CD4-positive, CD25-positive, alpha-beta regulatory T cell (primary cell): ENCODE measurements at regions not wholly inside any gene's neighbourhood (a gene's known extent, or its start where the extent isn't known, plus 50 kb on each side); places are given as distances from the start of the nearest gene placed in this dataset.

Source experiments
- ATAC-seq, 2 donors: fragments of 150-1000 bp; cut with Tn5 transposase; one replicate each; pipeline ENCODE4 v1.10.0; 2021; ENCODE audit warnings: low read depth in 2 of 2, moderate number of reproducible peaks in 2 of 2, moderate library complexity in 1 of 2
- DNase-seq, 3 donors: peaks; one replicate each; pipeline versions ENCODE4 v3.0.0 to v3.0.0-alpha.2; 2012 to 2022; ENCODE audit warnings: mixed read lengths in 1 of 3
- H3K27ac ChIP-seq: one replicate; pipeline ENCODE4 v1.7.0; 2013; ENCODE audit warnings: mild to moderate bottlenecking, low read length; ENCODE audit not compliant: insufficient read depth, poor library complexity, severe bottlenecking
- H3K27me3 ChIP-seq: one replicate; pipeline ENCODE4 v1.7.0; 2013; ENCODE audit warnings: low read length; ENCODE audit not compliant: control insufficient read depth, insufficient read depth
- H3K36me3 ChIP-seq: one replicate; pipeline ENCODE4 v1.7.0; 2013; ENCODE audit warnings: mild to moderate bottlenecking, low read length, moderate library complexity; ENCODE audit not compliant: control insufficient read depth, insufficient read depth
- H3K4me1 ChIP-seq: 2 replicates; pipeline ENCODE4 v1.7.0; 2013; ENCODE audit warnings: mild to moderate bottlenecking, low read length; ENCODE audit not compliant: insufficient read depth, control insufficient read depth, poor library complexity, severe bottlenecking
- H3K4me3 ChIP-seq: one replicate; pipeline ENCODE4 v1.7.0; 2013; ENCODE audit warnings: low read depth, mild to moderate bottlenecking, low read length, moderate library complexity
- H3K9me3 ChIP-seq, 2 experiments: 1 replicate in 1 of 2; 2 replicates in 1 of 2; pipeline ENCODE4 v1.7.0; 2013; ENCODE audit warnings: low read length in 2 of 2, mild to moderate bottlenecking in 1 of 2, moderate library complexity in 1 of 2; ENCODE audit not compliant: control insufficient read depth in 2 of 2
- H3K27ac Mint-ChIP-seq, 3 donors: one replicate each; pipeline ENCODE4 v1.8.0; 2020 to 2022; ENCODE audit warnings: mild to moderate bottlenecking in 3 of 3, mixed read lengths in 3 of 3, moderate library complexity in 2 of 3
- H3K27me3 Mint-ChIP-seq: one replicate; pipeline ENCODE4 v1.8.0; 2022; ENCODE audit warnings: mild to moderate bottlenecking, mixed read lengths
- H3K36me3 Mint-ChIP-seq: one replicate; pipeline ENCODE4 v1.8.0; 2020; ENCODE audit warnings: mixed read lengths
- H3K4me1 Mint-ChIP-seq, 4 donors: one replicate each; pipeline ENCODE4 v1.8.0; 2020 to 2022; ENCODE audit warnings: mixed read lengths in 4 of 4, mild to moderate bottlenecking in 1 of 4
- H3K4me3 Mint-ChIP-seq, 4 donors: one replicate each; pipeline ENCODE4 v1.8.0; 2020 to 2022; ENCODE audit warnings: mild to moderate bottlenecking in 4 of 4, mixed read lengths in 4 of 4, moderate library complexity in 3 of 4
- H3K9me3 Mint-ChIP-seq, 7 donors: one replicate each; pipeline ENCODE4 v1.8.0; 2020 to 2022; ENCODE audit warnings: mixed read lengths in 7 of 7, mild to moderate bottlenecking in 3 of 7, moderate library complexity in 2 of 7

DNA sequence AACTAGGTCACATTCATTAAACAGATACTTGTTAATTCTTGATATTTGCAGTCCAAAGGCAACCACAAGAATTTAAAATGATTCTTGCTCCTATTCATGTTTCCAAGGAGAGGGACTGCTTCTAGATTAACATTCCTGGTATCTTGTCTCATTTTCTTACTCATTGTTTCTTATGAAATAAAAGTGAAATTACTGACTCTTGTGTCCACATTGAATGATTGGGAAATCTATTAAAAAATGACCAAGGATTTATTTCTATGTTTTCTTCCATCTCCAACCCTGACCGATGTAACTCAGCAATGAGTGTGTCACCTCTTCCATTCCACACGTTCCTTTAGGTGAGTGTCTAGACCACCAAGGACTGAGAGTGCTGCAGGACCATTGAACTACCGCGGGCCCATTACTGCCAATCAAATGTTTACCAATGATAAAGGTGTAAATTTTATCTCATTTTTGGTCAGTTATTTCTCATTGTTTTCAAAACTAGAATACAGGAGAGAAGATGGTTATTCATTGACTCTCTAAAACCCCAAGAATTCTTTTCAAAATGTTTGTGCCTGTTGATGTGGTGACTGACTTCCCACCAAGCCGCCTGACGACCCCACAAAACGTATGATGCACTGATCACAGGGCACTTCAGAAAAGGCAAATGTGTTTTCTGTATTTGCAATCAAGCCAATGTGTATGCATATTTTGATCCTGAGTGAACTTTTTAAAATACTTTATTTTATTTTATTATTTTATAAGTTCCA is 414.6 kb upstream of the PTBP2 start:
- H3K4me3 ChIP-seq, result no peak overlapping the region
- Mint-ChIP-seq H3K4me1 (no peaks in the 10 kb centered on the region), H3K9me3 (peaks cover 0 to 6% (median 0%) of the 10 kb centered on the region in 7 donors), H3K4me3 (no peak overlapping the region), H3K36me3 (no peaks in the 10 kb centered on the region), H3K27me3 (no peaks in the 10 kb centered on the region), H3K27ac (no peak overlapping the region)
- H3K4me1 ChIP-seq, result no peaks in the 10 kb centered on the region
- no peaks in the 10 kb centered on the region for H3K9me3 ChIP-seq
- no peak for ATAC-seq
- no peaks in the 10 kb centered on the region for H3K36me3 ChIP-seq
- H3K27ac ChIP-seq, result no peak overlapping the region
- H3K27me3 ChIP-seq, result no peaks in the 10 kb centered on the region
- DNase-seq, result no peak

DNA sequence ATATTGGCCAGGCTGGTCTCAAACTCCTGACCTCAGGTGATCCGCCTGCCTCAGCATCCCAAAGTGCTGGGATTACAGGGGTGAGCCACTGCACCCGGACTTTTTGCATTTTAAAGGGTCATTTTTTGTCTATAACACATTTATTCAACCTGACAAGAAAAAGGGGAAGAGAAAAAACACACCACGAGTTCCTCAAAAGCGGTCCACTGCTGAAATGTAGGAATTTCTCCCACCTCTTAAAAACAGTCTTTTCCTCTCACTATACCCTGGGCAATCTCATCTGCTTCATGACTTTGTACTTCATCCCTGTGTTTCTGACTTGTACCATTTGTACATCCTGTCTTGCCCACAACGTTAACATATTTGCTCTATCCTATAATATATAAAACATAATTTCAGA is 413.3 kb upstream of the PTBP2 start:
- H3K9me3 ChIP-seq, result no peaks in the 10 kb centered on the region
- H3K36me3 Mint-ChIP-seq, result no peaks in the 10 kb centered on the region
- H3K4me1 Mint-ChIP-seq, result no peaks in the 10 kb centered on the region
- no peaks in the 10 kb centered on the region for H3K27me3 ChIP-seq
- no peak for DNase-seq
- peak overlapping the region in 1 of 4 donors; percentile 27 for H3K4me3 Mint-ChIP-seq
- ATAC-seq, result no peak
- no peaks in the 10 kb centered on the region for H3K27me3 Mint-ChIP-seq
- no peaks in the 10 kb centered on the region for H3K36me3 ChIP-seq
- H3K4me3 ChIP-seq, result no peak overlapping the region
- no peak overlapping the region for H3K27ac Mint-ChIP-seq
- peaks cover 0 to 3% (median 0%) of the 10 kb centered on the region in 7 donors for H3K9me3 Mint-ChIP-seq
- no peak overlapping the region for H3K27ac ChIP-seq
- H3K4me1 ChIP-seq, result no peaks in the 10 kb centered on the region

DNA sequence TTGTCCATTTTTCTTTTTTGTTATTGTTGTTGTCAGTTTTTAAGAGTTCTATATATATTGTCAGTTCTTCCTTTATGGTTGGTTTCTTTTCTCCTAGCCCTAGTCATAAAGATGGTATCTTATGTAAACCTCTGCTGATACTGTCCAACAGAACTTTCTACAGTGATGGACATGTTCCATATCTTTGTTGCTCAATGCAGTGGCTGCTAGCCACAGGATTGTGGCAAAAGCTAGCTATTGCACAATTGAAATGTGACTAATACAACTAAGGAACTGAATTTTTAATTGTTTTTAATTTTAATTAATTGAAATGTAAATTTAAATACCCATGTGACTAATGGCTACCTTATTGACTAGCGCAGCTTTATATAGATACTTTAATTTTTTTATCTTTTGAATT is 411.8 kb upstream of the PTBP2 start:
- H3K27ac Mint-ChIP-seq, result no peak overlapping the region
- ATAC-seq (no peak), DNase-seq (no peak)
- peaks cover 0 to 3% (median 0%) of the 10 kb centered on the region in 7 donors for H3K9me3 Mint-ChIP-seq
- no peaks in the 10 kb centered on the region for H3K36me3 Mint-ChIP-seq
- no peaks in the 10 kb centered on the region for H3K27me3 Mint-ChIP-seq
- Histone ChIP-seq H3K36me3 (no peaks in the 10 kb centered on the region), H3K4me1 (no peaks in the 10 kb centered on the region), H3K27ac (no peak overlapping the region), H3K4me3 (no peak overlapping the region), H3K9me3 (no peaks in the 10 kb centered on the region), H3K27me3 (no peaks in the 10 kb centered on the region)
- no peak overlapping the region for H3K4me3 Mint-ChIP-seq
- no peaks in the 10 kb centered on the region for H3K4me1 Mint-ChIP-seq

DNA sequence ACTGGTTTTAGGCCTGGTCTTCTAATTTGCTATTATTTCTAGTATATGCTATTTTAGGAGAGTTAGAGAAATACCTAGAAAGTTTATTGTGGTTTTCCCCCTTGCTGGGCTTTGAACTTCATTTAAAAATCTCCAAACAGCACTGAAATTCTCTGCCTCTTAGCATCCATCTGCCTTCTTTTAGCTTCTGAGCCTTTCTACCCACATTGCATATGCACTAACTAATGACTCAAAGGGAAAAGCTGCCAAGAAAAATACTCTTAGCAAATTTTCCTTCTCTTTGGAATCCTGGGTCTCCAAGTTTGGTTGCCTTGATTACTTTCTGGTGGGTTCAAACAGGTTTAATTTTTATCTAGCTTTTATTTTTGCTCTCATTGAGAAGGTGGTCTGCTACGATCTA is 408.4 kb upstream of the PTBP2 start:
- Mint-ChIP-seq H3K36me3 (no peaks in the 10 kb centered on the region), H3K9me3 (peaks cover 0 to 6% (median 1%) of the 10 kb centered on the region in 7 donors), H3K27me3 (no peaks in the 10 kb centered on the region), H3K4me3 (no peak overlapping the region), H3K4me1 (no peaks in the 10 kb centered on the region), H3K27ac (no peak overlapping the region)
- Histone ChIP-seq H3K27ac (no peak overlapping the region), H3K9me3 (no peaks in the 10 kb centered on the region), H3K4me1 (no peaks in the 10 kb centered on the region), H3K36me3 (no peaks in the 10 kb centered on the region), H3K4me3 (no peak overlapping the region), H3K27me3 (no peaks in the 10 kb centered on the region)
- no peak for DNase-seq
- ATAC-seq, result no peak

DNA sequence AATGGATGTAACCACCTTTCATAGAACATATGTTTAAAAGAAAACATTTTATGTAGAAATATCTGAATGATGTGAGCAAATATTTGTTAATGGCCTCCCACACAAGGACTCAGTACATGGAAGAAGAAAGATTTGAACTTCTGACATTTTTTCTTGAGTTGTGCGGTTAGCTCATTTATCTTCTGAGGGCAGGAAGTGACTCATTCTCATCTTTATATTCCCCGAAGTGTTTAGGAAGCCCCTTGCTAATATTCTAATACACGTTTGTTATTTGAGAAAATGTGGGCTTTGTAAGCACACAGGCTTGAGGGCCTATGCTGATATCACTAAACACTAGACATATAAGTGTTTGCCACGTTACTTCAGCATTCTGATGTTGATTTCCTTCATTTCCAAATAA is 392.5 kb upstream of the PTBP2 start:
- Histone ChIP-seq H3K4me3 (no peak overlapping the region), H3K4me1 (no peaks in the 10 kb centered on the region), H3K9me3 (no peaks in the 10 kb centered on the region), H3K27me3 (no peaks in the 10 kb centered on the region), H3K27ac (no peak overlapping the region), H3K36me3 (no peaks in the 10 kb centered on the region)
- peaks cover 0 to 18% (median 7%) of the 10 kb centered on the region in 7 donors for H3K9me3 Mint-ChIP-seq
- ATAC-seq (no peak), DNase-seq (no peak)
- H3K36me3 Mint-ChIP-seq, result no peaks in the 10 kb centered on the region
- H3K27me3 Mint-ChIP-seq, result no peaks in the 10 kb centered on the region
- no peak overlapping the region for H3K27ac Mint-ChIP-seq
- H3K4me1 Mint-ChIP-seq, result no peaks in the 10 kb centered on the region
- peak overlapping the region in 1 of 4 donors; percentile 48 for H3K4me3 Mint-ChIP-seq

DNA sequence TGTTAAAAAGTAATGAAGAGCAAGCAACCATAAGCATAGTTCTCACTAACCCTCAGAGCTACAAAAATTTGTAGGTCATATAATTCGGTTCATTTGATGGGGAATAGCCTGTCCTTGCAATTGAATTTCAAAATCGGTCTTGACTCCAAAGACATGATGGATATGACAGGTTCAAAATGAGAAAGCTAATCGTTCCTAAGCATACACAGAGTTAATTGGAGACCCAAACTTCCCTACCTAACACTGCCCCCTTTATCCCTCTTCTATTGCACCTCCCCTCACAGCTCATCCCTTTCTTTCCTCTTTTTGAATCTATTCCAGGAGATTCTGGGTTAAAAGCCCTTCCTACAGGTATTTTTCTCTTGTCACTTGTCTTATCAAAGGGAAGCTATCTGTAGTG is 390.0 kb upstream of the PTBP2 start:
- no peaks in the 10 kb centered on the region for H3K27me3 Mint-ChIP-seq
- H3K9me3 Mint-ChIP-seq, result peaks cover 0 to 11% (median 5%) of the 10 kb centered on the region in 7 donors
- peak overlapping the region in 1 of 4 donors; percentile 73 for H3K4me3 Mint-ChIP-seq
- no peak for ATAC-seq
- H3K9me3 ChIP-seq, result no peaks in the 10 kb centered on the region
- H3K4me3 ChIP-seq, result no peak overlapping the region
- H3K27ac Mint-ChIP-seq, result no peak overlapping the region
- no peaks in the 10 kb centered on the region for H3K36me3 ChIP-seq
- no peaks in the 10 kb centered on the region for H3K4me1 Mint-ChIP-seq
- no peaks in the 10 kb centered on the region for H3K4me1 ChIP-seq
- no peaks in the 10 kb centered on the region for H3K36me3 Mint-ChIP-seq
- DNase-seq, result no peak
- H3K27me3 ChIP-seq, result no peaks in the 10 kb centered on the region
- no peak overlapping the region for H3K27ac ChIP-seq

DNA sequence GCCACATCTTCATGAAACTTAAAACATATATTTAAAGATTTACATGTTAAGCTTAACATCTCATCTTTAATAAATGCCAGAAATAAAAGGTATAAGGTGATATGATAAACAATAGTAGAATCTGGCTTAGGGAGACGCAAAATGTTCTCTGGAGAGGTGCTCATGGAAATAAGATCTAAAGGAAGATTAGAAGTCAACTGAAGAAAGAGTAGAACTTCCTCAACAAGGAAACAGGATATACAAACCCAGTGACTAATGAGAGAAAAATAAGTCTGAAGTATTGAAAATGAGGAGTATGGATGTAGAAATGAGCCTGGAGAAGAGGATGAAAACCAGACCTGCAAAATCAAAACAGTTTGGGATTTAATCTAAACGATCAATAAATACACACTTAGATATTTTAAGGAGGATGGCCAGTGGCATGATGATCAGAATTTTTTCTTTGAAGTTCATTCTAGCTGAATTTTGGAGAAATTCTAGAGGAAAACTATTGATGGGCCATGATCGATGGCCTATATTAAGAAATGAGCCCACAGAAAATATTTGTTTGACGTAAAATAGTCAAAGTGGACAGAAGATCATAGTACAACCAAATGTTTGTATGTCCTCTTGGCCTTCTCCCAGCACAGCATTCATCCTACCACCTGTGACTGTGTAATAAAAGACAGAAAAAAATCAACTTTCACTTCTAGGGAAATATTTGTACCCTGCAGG is 387.9 kb upstream of the PTBP2 start:
- no peaks in the 10 kb centered on the region for H3K4me1 ChIP-seq
- DNase-seq, result no peak
- H3K36me3 ChIP-seq, result no peaks in the 10 kb centered on the region
- H3K36me3 Mint-ChIP-seq, result no peaks in the 10 kb centered on the region
- ATAC-seq, result no peak
- H3K27me3 ChIP-seq, result no peaks in the 10 kb centered on the region
- H3K9me3 ChIP-seq, result no peaks in the 10 kb centered on the region
- H3K27me3 Mint-ChIP-seq, result no peaks in the 10 kb centered on the region
- H3K27ac ChIP-seq, result no peak overlapping the region
- H3K4me3 Mint-ChIP-seq, result no peak overlapping the region
- peaks cover 0 to 11% (median 3%) of the 10 kb centered on the region in 7 donors for H3K9me3 Mint-ChIP-seq
- no peak overlapping the region for H3K27ac Mint-ChIP-seq
- no peaks in the 10 kb centered on the region for H3K4me1 Mint-ChIP-seq
- H3K4me3 ChIP-seq, result no peak overlapping the region

DNA sequence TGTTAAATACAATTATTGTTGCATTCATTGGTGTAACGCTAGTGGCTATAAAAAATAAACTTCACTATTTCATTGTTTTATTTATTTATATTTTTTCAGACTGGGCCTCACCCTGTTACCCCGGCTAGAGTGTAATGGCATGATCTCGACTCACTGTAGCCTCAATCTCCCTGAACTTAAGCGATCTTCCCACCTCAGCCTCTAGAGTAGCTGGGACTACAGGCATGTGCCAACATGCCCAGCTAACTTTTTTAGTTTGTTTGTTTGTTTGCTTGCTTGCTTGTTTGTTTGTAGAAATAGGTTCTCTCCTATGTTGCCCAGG is 387.4 kb upstream of the PTBP2 start:
- no peaks in the 10 kb centered on the region for H3K27me3 Mint-ChIP-seq
- no peak overlapping the region for H3K4me3 Mint-ChIP-seq
- Histone ChIP-seq H3K4me1 (no peaks in the 10 kb centered on the region), H3K4me3 (no peak overlapping the region), H3K36me3 (no peaks in the 10 kb centered on the region), H3K9me3 (no peaks in the 10 kb centered on the region), H3K27ac (no peak overlapping the region), H3K27me3 (no peaks in the 10 kb centered on the region)
- H3K27ac Mint-ChIP-seq, result no peak overlapping the region
- no peaks in the 10 kb centered on the region for H3K36me3 Mint-ChIP-seq
- ATAC-seq (no peak), DNase-seq (no peak)
- no peaks in the 10 kb centered on the region for H3K4me1 Mint-ChIP-seq
- H3K9me3 Mint-ChIP-seq, result peaks cover 0 to 11% (median 3%) of the 10 kb centered on the region in 7 donors
